ENCODE measurements at regions not wholly inside any gene's neighbourhood (a gene's known extent, or its start where the extent isn't known, plus 50 kb on each side); places are given as distances from the start of the nearest gene placed in this dataset.

DNA sequence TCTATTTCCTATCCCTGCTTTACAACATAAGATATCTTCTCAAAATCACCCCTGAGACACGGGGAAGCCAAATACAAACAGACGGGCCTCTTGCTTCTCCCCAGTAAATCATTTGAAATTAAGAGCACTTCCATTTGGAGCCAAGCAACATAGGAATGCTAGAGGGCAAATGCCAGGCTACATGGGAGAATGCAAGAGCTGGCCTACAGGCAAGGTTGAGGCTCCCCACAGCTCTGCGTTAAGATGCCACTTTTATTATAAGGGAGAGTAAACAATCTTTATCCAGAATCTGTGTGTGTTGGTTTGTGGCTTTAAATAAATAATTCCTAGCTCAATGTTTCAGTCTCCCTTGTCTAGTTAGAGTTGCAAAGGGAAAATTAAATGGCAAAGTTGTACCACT, 305.1 kb upstream of the KCNH8 start:
- DNase-seq = no peak
- TF ChIP-seq GATA1 (IDR thresholded peaks at IDR 0.05; ENCODE audit: low read depth, low read length) = no peak
- no peak for TF ChIP-seq POLR2A (IDR thresholded peaks at IDR 0.05; ENCODE audit: low read length)

GRCh38 chr3:18841422-18842343, 306.6 kb upstream of the KCNH8 start:
- DNase-seq = no peak
- TF ChIP-seq POLR2A (IDR thresholded peaks at IDR 0.05; ENCODE audit: low read length) (no peak), GATA1 (IDR thresholded peaks at IDR 0.05; ENCODE audit: low read depth, low read length) (no peak)

DNA sequence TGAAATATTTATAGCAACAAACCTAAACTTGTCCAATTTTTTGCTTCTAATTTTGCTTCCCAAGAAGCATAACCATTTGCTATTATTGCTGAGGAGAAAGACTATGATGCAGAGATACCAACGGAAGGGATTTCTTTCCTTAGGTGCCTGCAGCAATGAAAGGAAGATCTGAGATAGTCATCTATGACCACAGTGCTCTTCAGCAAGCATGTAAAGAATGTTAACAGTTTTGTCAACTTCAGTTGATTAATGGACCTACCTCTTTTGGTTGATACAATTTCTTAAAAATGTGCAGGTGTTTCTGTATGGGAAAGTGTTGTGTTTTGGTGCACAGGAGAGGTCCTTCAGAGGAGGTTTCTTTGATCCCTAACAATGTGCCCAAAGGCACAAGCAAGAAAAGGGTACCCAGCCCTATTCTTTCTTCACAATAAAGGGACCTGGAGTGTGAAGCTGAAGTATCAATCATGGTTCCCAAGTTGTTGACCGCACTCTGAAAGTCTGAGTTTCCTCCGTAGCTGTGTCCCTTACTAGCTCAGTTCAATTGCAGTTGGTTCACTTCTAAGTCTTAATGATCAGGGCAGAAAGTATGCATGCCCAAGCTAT, 307.7 kb upstream of the KCNH8 start:
- TF ChIP-seq GATA1 (IDR thresholded peaks at IDR 0.05; ENCODE audit: low read depth, low read length) (no peak), POLR2A (IDR thresholded peaks at IDR 0.05; ENCODE audit: low read length) (no peak)
- DNase-seq = no peak

GRCh38 chr3:18838758-18839157, 309.6 kb upstream of the KCNH8 start:
- DNase-seq = no peak
- TF ChIP-seq GATA1 (IDR thresholded peaks at IDR 0.05; ENCODE audit: low read depth, low read length) (no peak), POLR2A (IDR thresholded peaks at IDR 0.05; ENCODE audit: low read length) (no peak)

DNA sequence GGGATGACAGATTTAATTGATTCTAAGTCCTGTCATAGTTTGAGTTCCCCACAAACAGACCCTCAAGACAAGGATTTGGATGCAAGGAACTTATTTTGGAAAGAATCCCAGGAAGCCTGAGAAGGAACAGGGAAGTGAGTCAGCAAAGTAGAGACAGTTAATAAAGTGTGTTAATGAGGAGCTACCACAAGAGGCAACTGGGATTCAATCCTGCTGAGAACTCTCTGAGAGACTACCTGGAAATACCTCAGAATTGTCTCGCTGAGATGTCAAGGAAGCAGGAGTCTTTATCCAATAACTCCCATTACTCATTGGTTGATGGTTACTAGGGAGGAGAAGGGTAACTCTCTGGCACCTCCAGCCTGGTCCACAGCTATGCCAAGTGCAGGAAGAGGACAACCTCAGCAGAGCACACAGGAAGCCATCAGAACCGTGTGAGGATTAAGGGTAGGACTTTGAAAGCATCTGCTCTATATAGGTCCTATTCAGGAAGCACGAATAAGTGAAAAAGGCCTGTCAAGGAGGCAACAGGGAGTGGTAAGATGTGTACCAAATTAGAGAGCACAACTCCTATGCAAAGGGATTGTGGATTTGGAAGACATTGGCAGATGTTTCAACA, 311.1 kb upstream of the KCNH8 start:
- TF ChIP-seq GATA1 (IDR thresholded peaks at IDR 0.05; ENCODE audit: low read depth, low read length) (no peak), POLR2A (IDR thresholded peaks at IDR 0.05; ENCODE audit: low read length) (no peak)
- no peak for DNase-seq

DNA sequence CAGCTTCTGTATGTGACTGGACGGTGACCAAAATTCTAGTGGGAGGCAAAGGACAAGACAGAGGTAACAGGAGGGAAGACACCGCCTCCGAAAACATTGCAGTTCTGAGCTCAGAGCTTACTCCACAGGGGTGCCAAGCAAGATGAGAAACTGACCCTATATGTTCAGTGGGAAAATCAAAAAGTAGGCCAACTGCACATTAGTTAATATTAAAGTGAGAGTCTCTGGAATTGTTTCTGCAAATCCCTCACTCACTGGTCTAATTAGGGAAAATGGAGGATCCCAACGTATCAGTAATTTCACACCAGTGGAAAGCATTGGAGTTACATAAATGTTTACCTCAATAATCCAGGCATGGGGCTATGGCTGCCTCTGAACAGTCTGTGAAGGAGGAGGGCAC, 313.3 kb upstream of the KCNH8 start:
- no peak for TF ChIP-seq POLR2A (IDR thresholded peaks at IDR 0.05; ENCODE audit: low read length)
- TF ChIP-seq GATA1 (IDR thresholded peaks at IDR 0.05; ENCODE audit: low read depth, low read length) = no peak
- no peak for DNase-seq

DNA sequence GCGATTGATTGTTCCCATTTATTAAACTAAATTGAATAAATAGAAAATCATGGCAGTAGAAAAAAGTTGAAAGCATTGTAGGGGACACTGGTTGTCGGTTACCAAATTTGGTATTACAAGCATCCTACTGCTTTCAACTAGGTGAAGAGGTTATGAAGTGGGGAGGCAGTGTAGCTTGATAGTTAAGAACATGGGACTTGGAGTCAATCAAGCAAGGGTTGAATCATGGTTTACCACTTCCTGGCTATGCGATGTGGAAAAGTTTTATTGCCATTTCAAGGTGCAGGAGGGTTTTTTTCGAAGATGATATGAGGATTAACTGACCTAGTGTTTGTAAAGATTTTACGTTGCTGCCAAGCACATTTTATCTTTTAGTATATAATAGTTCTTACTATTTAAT, 318.2 kb upstream of the KCNH8 start:
- TF ChIP-seq POLR2A (IDR thresholded peaks at IDR 0.05; ENCODE audit: low read length) (no peak), GATA1 (IDR thresholded peaks at IDR 0.05; ENCODE audit: low read depth, low read length) (no peak)
- DNase-seq = no peak

- TF ChIP-seq GATA1 (IDR thresholded peaks at IDR 0.05; ENCODE audit: low read depth, low read length) (no peak), POLR2A (IDR thresholded peaks at IDR 0.05; ENCODE audit: low read length) (no peak)
- DNase-seq = no peak
Measured at GRCh38 chr3:18828637-18829036, 319.7 kb upstream of the KCNH8 start.

DNA sequence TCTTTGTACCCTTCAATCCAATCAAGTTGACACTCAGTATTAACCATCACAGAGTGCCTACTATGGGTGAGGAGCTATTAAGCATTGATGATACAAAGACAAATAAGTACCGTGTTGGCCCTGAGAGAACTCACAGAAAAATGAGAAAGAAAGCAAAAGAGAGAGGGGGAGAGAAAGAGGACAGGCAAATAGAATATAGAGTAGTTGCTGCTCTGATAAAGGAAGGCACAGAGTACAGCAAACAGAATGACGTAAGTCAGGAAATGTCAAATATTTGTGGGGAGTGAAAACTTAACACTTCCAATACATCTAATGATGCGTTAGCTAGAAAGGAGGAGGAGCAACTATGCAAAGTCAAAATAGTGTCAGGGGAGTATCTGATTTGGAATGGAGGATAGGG, 320.6 kb upstream of the KCNH8 start:
- DNase-seq = no peak
- TF ChIP-seq POLR2A (IDR thresholded peaks at IDR 0.05; ENCODE audit: low read length) (no peak), GATA1 (IDR thresholded peaks at IDR 0.05; ENCODE audit: low read depth, low read length) (no peak)

DNA sequence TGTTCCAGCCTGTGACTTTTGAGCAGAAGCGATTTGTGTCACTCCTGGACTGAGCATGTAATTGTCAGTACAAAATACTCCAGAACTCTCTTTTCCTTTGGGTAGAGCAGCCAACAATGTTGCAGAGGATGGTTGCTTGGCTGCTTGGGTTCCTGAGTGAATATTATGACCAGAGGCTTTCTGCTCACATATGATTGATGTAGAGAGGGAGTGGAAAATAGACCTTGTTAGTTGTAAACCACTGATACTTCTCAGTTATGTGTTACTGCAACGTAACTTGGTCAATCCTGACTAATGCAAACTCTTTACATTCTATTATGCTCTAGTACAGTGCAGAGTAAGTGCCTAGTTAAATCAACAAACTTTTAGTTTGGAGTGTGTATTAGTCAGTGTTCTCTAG, 322.6 kb upstream of the KCNH8 start:
- TF ChIP-seq POLR2A (IDR thresholded peaks at IDR 0.05; ENCODE audit: low read length) (no peak), GATA1 (IDR thresholded peaks at IDR 0.05; ENCODE audit: low read depth, low read length) (no peak)
- no peak for DNase-seq

GRCh38 chr3:18813300-18813699, 335.0 kb upstream of the KCNH8 start:
- no peak for DNase-seq
- no peak for TF ChIP-seq GATA1 (IDR thresholded peaks at IDR 0.05; ENCODE audit: low read depth, low read length)
- no peak for TF ChIP-seq POLR2A (IDR thresholded peaks at IDR 0.05; ENCODE audit: low read length)

- peak in 1 of 2 experiments; percentile 47 for DNase-seq
- TF ChIP-seq GATA1 (IDR thresholded peaks at IDR 0.05; ENCODE audit: low read depth, low read length) = no peak
- TF ChIP-seq POLR2A (IDR thresholded peaks at IDR 0.05; ENCODE audit: low read length) = no peak
Measured at GRCh38 chr3:18812316-18812715, 336.0 kb upstream of the KCNH8 start.

GRCh38 chr3:18810306-18810661, 338.0 kb upstream of the KCNH8 start:
- TF ChIP-seq POLR2A (IDR thresholded peaks at IDR 0.05; ENCODE audit: low read length) = no peak

GRCh38 chr3:18809640-18810305, 338.5 kb upstream of the KCNH8 start:
- TF ChIP-seq GATA1 (IDR thresholded peaks at IDR 0.05; ENCODE audit: low read depth, low read length) (no peak), POLR2A (IDR thresholded peaks at IDR 0.05; ENCODE audit: low read length) (no peak)
- no peak for DNase-seq

More at GRCh38 chr3:18810306-18810661, 338.0 kb upstream of the KCNH8 start:
- DNase-seq = no peak

Data from erythroblast (primary cell).